ENCODE measurements at regions not wholly inside any gene's neighbourhood (a gene's known extent, or its start where the extent isn't known, plus 50 kb on each side); places are given as distances from the start of the nearest gene placed in this dataset.
"Not testable (repeated sequence)": the region's sequence is repeated elsewhere in the genome, so short reads cannot be mapped to it uniquely, and the experiment has no call there.

DNA sequence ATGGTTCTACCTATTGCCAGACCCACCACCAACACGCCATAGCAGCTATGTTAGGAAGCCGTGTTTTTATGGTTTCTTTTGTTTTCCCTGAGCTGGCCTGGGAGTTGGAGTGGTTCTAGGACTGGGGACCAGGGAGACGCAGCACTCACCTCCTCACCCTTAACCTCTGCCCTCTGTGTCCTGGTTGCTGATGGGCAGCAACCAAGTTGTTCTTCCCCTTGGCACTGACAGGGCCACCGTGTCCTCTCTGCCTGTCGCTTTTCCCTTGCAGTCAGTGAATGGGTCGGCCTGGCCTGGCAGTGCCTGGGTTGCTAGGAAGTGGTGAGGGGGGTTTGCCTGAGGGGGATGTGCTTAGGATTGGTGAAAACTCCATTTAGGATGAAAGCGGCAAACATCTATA lies 197.1 kb upstream of the GATA6 start:
- Histone ChIP-seq H2AFZ (ENCODE audit: low read depth) (no peak overlapping the region), H3K4me1 (ENCODE audit: low read depth, poor library complexity, severe bottlenecking) (no peaks in the 10 kb centered on the region), H3K9ac (no peak overlapping the region), H3K4me3 (IDR thresholded peaks at IDR 0.05; ENCODE audit: insufficient read depth, low read depth, low read length) (no peak overlapping the region), H3K79me2 (ENCODE audit: insufficient read depth, low read depth) (no peaks in the 10 kb centered on the region), H3K27ac (no peak overlapping the region), H3K27me3 (ENCODE audit: insufficient read depth, low read depth) (no peaks in the 10 kb centered on the region), H3K36me3 (ENCODE audit: insufficient read depth) (no peaks in the 10 kb centered on the region), H3K4me2 (no peak overlapping the region), H4K20me1 (ENCODE audit: insufficient read depth) (no peaks in the 10 kb centered on the region)
- TF ChIP-seq, protein P1, sequence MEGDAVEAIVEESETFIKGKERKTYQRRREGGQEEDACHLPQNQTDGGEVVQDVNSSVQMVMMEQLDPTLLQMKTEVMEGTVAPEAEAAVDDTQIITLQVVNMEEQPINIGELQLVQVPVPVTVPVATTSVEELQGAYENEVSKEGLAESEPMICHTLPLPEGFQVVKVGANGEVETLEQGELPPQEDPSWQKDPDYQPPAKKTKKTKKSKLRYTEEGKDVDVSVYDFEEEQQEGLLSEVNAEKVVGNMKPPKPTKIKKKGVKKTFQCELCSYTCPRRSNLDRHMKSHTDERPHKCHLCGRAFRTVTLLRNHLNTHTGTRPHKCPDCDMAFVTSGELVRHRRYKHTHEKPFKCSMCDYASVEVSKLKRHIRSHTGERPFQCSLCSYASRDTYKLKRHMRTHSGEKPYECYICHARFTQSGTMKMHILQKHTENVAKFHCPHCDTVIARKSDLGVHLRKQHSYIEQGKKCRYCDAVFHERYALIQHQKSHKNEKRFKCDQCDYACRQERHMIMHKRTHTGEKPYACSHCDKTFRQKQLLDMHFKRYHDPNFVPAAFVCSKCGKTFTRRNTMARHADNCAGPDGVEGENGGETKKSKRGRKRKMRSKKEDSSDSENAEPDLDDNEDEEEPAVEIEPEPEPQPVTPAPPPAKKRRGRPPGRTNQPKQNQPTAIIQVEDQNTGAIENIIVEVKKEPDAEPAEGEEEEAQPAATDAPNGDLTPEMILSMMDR (conservative IDR thresholded peaks at IDR 0.05; ENCODE audit: low read depth, low read length): no peak

DNA sequence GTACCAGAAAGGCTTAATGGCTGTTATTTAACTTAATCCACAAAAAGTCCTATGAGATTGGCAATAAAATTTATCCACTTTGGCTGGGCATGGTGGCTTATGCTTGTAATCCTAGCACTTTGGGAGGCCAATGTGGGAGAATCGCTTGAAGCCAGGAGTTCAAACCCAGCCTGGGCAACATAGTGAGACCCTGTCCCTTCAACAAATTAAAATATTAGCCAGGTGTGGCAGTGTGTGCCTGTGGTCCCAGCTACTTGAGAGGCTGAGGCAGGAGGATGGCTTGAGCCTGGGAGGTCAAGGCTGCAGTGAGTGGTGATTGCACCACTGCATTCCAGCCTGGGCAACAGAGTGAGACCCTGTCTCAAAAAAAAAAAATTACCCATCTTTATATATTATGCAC lies 193.4 kb upstream of the GATA6 start:
- not testable (repeated sequence) for H3K4me3 ChIP-seq (IDR thresholded peaks at IDR 0.05; ENCODE audit: insufficient read depth, low read depth, low read length); H3K36me3 ChIP-seq (ENCODE audit: insufficient read depth); H3K4me1 ChIP-seq (ENCODE audit: low read depth, poor library complexity, severe bottlenecking); H3K9ac ChIP-seq; H2AFZ ChIP-seq (ENCODE audit: low read depth); H3K4me2 ChIP-seq; H3K79me2 ChIP-seq (ENCODE audit: insufficient read depth, low read depth); H4K20me1 ChIP-seq (ENCODE audit: insufficient read depth); H3K27ac ChIP-seq; H3K27me3 ChIP-seq (ENCODE audit: insufficient read depth, low read depth)

DNA sequence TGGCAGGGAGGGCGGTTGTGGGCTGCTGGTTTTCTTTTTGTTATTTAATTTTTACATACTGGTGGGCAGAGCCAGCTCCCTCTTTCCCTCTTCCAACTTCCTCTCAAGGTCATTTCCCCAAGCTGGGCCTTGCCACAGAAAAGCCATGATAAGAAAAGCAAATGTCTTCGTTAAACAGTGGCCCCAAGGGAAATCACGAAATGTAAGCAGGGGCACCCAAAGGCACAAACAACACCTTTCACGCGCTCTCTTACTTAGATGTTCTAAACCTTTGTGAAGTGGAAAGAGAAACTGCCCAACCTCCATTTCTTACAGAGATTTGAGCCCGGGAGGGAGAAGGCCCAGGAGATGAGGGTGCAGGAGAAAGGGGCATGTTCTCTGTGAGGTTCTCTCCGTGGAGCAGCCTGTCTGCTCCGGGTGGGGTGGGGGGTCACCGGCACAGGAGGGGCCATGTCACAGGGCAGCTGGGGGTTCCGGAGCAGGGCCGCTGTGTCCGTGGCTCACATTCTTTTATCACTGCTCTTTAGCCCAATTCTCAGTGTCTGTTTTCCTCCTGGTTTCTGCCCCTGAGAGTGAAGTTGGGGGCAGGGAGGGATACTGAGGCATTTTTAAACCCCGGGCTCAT lies 190.7 kb upstream of the GATA6 start:
- Histone ChIP-seq H3K4me2 (no peak overlapping the region), H4K20me1 (ENCODE audit: insufficient read depth) (no peaks in the 10 kb centered on the region), H3K79me2 (ENCODE audit: insufficient read depth, low read depth) (no peaks in the 10 kb centered on the region), H3K36me3 (ENCODE audit: insufficient read depth) (no peaks in the 10 kb centered on the region), H3K4me1 (ENCODE audit: low read depth, poor library complexity, severe bottlenecking) (no peaks in the 10 kb centered on the region), H3K9ac (no peak overlapping the region), H3K27me3 (ENCODE audit: insufficient read depth, low read depth) (no peaks in the 10 kb centered on the region), H2AFZ (ENCODE audit: low read depth) (no peak overlapping the region), H3K4me3 (IDR thresholded peaks at IDR 0.05; ENCODE audit: insufficient read depth, low read depth, low read length) (no peak overlapping the region), H3K27ac (no peak overlapping the region)
- TF ChIP-seq, protein P1 (conservative IDR thresholded peaks at IDR 0.05; ENCODE audit: low read depth, low read length): no peak

DNA sequence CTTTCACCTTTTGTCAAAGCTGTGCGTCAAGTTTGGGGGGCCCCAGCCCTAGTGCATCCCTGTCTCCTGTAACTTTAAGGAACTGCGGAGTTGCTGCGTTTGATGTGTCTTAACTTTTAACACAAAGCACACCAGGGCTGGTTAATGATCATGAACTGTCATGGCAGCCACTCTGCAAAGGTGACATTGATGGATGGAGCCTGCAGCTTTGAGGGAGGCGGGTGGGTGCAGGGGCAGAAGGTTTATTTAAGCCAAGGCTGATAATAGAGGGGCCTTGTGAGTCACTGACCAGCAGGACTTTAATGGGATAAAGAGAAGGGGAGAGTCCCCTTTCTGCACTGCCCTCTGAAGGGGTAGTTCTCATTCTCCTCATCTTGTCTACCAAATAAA lies 190.2 kb upstream of the GATA6 start:
- Histone ChIP-seq H3K4me2 (no peak overlapping the region), H3K4me3 (IDR thresholded peaks at IDR 0.05; ENCODE audit: insufficient read depth, low read depth, low read length) (no peak overlapping the region), H3K36me3 (ENCODE audit: insufficient read depth) (no peaks in the 10 kb centered on the region), H3K27me3 (ENCODE audit: insufficient read depth, low read depth) (no peaks in the 10 kb centered on the region), H3K79me2 (ENCODE audit: insufficient read depth, low read depth) (no peaks in the 10 kb centered on the region), H2AFZ (ENCODE audit: low read depth) (no peak overlapping the region), H3K27ac (no peak overlapping the region), H4K20me1 (ENCODE audit: insufficient read depth) (no peaks in the 10 kb centered on the region), H3K9ac (no peak overlapping the region), H3K4me1 (ENCODE audit: low read depth, poor library complexity, severe bottlenecking) (no peaks in the 10 kb centered on the region)
- TF ChIP-seq, protein P1 (conservative IDR thresholded peaks at IDR 0.05; ENCODE audit: low read depth, low read length): no peak

DNA sequence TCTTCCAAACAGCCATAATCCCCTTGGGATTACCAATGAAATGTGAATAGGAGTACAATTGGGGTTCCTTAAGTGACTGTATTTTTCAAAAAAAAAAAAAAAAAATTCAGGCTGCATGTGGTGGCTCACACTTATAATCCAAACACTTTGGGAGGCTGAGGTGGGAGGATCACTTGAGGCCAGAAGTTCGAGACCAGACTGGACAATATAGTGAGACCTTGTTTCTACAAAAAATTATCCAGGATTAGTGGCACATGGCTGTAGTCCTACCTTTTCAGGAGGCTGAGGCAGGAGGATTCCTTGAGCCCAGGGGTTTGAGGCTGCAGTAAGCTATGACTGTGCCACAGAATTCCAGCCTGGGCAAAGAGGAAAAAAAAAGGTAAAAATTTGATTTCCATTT lies 189.6 kb upstream of the GATA6 start:
- Histone ChIP-seq H3K4me2 (no peak overlapping the region), H4K20me1 (ENCODE audit: insufficient read depth) (no peaks in the 10 kb centered on the region), H3K36me3 (ENCODE audit: insufficient read depth) (no peaks in the 10 kb centered on the region), H3K79me2 (ENCODE audit: insufficient read depth, low read depth) (no peaks in the 10 kb centered on the region), H3K27ac (no peak overlapping the region), H3K4me3 (IDR thresholded peaks at IDR 0.05; ENCODE audit: insufficient read depth, low read depth, low read length) (no peak overlapping the region), H2AFZ (ENCODE audit: low read depth) (no peak overlapping the region), H3K9ac (no peak overlapping the region), H3K27me3 (ENCODE audit: insufficient read depth, low read depth) (no peaks in the 10 kb centered on the region), H3K4me1 (ENCODE audit: low read depth, poor library complexity, severe bottlenecking) (no peaks in the 10 kb centered on the region)
- TF ChIP-seq, protein P1 (conservative IDR thresholded peaks at IDR 0.05; ENCODE audit: low read depth, low read length): no peak
